Effector CD8-positive, alpha-beta T cell (primary cell): ENCODE measurements at regions not wholly inside any gene's neighbourhood (a gene's known extent, or its start where the extent isn't known, plus 50 kb on each side); places are given as distances from the start of the nearest gene placed in this dataset.
"Not testable (repeated sequence)": the region's sequence is repeated elsewhere in the genome, so short reads cannot be mapped to it uniquely, and the experiment has no call there.

Experiments used
- DNase-seq: peaks from one replicate; lab custom pipeline; 2025; lab: John Stamatoyannopoulos, UW

- no peak for DNase-seq
Observed at GRCh38 chr18:30929718-30930117, 112.8 kb downstream of the DSC3 start.

DNA sequence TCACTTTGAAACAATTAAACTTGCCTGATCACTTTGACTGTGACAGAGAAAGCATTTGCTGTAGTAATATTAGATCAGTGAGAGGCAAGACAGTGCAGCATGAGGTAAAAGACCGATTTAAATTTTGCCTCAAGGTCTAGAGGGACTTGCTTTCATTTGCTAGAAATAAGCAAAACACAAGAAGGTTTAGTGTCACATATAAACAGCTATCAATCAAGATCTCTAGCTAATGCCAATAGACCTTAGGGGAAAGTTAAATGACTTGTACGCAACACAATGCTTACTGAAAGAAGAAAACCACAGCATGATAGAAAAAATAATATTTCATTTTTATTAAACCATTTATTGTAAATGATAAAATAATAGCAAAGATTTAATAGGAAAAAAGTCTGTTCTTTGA is 113.5 kb downstream of the DSC3 start:
- DNase-seq: no peak

DNA sequence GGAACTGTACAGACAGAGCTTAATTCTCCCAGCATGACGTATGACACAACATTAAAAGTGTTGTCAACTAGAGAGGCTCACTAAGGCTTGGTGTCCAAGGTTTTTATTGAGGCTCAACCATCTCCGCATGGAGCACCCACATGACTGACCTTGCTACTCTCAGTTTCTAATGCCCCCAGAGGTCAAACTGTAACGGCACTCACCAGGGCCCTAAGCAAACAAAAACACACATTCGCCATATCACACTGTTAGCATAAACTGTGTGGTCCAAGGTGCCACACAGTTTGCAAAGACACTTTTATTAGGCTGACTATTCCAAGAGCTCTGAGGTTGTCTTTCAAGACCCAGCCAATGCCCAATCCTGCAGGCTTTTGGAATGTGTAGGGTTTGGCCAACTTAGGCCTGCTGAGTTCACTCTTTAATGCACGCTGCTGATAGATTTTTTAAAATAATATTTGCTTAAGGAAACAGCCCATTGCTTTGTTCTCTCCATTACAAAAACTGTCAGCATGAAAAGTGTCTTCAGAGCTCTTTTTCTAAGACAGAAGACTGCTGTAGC is 114.9 kb downstream of the DSC3 start:
- DNase-seq: no peak

GRCh38 chr18:30927042-30927441 is 115.5 kb downstream of the DSC3 start:
- no peak for DNase-seq

DNA sequence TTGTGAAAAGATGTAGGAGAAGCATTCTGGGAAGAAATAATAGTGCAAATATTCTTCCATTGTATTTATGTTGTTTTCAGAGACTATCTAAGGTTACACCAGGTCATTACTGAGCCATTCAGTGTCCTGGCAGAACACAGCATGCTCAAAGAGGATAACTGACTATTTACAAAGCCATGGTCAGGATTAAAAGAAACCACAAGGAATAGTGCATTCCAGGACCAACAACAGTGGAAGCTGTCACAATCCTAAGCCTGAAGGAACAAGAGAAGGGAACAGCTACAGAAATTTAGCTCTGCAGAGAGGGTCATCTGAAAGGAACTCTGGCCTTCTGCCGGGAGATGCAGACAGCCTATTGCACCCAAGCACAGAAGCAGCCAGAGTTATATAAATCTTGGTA is 116.7 kb downstream of the DSC3 start:
- DNase-seq: no peak

DNA sequence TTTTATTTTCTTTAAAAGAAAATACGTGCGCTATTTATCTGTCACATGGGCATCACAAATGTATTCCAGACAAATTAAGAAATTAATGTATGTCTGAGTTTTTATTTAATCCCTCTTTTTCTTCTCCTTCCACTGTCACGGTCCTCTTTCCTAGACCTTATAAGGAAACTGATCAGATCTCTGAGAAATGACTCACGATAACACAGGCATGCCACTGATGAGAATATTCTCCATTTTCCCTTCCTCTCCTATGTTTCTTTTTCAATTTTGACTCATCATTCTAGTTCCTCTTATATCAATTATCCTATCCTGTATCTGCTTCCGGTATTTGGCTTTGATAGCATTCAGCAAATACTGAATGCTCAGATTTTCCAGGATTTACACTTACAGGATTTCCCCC is 121.8 kb downstream of the DSC3 start:
- no peak for DNase-seq

DNA sequence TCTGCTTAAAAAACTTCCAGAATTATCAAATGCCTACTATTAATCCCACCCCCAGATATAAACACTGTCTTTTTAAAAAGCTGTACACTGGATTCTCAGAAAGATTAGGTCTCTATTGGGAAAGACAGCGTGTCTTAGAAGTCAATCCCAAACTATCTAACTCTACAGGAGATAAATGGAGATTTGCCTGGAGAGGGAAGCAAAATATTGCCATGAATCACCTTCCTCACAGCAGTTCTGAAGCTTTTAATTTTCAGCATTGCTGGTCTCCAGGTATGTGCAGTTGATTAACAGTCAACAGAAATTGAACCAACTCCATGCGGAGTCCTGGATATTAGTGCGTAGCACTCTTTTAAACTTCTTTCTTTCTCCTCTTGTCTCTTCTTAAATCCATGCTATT is 122.2 kb downstream of the DSC3 start:
- DNase-seq: no peak

DNA sequence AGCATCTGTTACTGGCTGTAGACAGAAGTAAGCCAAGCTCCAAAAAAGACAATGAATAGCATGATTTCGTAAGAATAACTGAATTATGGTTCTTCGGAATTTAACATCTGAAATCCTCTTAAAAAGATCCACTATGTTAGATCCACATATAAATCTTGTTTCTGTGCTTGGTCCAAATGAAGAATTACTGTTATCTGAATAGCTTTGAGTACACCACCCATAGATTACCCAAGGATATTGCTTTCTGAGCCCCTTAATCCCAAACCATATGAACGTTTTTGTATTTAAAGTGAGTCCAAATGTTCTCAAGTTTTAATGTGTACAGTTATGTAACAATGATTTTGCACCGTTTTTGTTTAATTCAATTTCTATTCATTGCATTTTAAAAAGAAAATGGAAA is 124.9 kb downstream of the DSC3 start:
- DNase-seq: no peak

DNA sequence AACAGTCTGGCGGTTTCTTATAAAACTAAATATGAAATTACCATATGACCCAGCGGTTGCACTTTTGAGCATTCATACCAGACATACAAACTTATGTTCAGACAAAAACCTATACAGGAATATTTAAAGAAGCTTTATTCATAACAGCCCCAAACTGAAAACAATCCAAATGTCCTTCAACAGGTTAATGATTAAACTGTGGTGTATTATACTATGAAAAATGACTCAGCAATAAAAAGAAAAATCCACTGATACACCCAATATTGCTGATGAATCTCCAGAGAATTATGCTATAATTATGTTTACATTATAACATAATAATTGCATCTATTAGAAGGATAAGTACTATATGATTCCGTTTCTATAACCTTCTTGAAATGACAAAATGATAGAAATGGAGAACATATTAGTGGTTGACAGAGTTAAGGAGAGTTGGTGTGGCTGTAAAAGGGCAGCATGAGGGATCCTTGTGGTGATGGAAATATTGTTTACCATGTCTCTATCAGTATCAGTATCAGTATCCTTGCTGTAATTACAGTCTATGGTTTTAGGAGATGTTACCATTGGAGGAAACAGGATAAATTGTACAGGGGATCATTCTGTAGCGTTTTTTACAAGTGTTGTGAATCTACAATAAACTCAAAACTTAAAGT is 127.1 kb downstream of the DSC3 start:
- no peak for DNase-seq

- no peak for DNase-seq
Observed at GRCh38 chr18:30908381-30908780, 134.2 kb downstream of the DSC3 start.

GRCh38 chr18:30903566-30903965 is 139.0 kb downstream of the DSC3 start:
- DNase-seq: no peak

GRCh38 chr18:30889519-30890301 is 152.8 kb downstream of the DSC3 start:
- DNase-seq: no peak

DNA sequence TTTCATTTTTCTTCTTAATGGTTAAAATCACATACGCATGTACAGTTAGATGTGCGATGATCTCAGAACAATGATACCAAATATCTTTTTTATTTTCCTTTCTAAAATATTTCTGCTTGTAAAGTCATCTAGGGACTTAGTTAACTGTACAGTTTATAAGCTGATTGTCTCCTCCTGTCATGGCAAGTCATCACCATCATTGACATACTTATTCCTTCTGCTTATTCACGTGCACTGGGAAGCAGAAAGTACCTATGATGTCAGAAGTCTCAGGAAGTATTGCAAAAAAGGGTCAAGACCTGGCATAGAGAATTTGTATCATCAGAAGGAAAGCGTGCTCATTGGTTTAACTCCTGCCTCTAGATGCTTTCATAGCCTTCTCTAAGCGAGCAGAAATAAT is 154.2 kb downstream of the DSC3 start:
- DNase-seq: no peak

- DNase-seq: no peak
Observed at GRCh38 chr18:30886998-30887397, 155.5 kb downstream of the DSC3 start.

- no peak for DNase-seq
Observed at GRCh38 chr18:30870466-30870865, 172.1 kb downstream of the DSC3 start.

GRCh38 chr18:30862900-30863299 is 179.6 kb downstream of the DSC3 start:
- no peak for DNase-seq

- DNase-seq: no peak
Observed at GRCh38 chr18:30860741-30861140, 181.8 kb downstream of the DSC3 start.

DNA sequence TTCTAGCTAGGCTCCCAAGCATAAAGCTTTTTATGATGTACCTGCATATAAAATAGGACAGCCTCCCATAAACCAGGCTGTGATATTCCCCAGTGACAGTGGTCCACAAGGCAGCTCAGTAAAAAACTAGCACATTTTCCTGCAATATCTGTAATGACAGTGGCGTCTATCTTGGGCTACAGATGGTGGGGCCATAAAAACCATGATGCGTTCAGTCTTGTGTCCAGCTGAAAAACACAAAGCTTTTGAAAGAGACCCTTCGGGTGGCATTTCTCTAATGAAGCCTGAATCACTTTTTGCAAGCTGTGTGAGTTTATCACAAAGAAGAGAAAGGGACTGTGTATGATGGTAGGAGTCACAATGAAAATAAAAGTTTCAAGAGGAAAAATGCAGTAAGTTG is 183.5 kb downstream of the DSC3 start:
- no peak for DNase-seq

DNA sequence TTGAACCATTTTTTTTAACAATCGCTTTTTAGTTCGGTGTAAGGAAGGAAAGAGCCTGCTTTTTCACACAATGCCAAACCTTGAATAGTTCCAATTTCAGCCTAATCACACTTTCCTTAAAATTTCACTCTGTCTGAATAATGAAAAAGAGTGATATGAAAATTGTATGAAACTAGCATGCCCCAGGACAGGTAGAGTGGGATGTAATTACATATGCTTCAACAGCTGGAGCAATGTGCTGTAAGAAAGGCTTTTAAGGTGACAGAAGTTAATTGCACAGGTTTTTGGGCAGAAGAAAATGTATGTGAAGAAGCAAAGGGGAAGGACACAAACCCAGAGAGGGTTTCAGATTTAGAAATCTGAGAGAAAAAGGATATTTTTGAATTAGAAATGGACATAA is 184.0 kb downstream of the DSC3 start:
- DNase-seq: no peak

- no peak for DNase-seq
Observed at GRCh38 chr18:30855762-30856161, 186.8 kb downstream of the DSC3 start.

DNA sequence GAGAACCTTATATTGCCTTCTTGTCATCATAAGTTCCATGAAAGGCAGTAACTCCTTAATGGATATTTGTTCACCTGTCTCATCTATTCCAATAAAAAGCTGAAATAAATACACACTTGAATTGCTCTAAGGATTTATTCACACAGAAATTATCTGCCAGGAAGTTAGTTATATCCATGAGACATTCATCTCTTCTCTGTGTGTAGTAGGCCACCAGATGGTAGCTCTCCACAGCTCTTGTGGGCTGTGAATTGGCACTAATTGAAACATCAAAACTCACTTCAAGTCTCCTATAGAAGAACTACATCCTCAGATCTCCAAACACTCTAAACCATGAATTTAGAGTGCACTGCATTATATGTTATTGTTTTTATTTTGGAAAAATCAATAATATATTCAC is 189.6 kb downstream of the DSC3 start:
- no peak for DNase-seq

- no peak for DNase-seq
Observed at GRCh38 chr18:30852541-30852940, 190.0 kb downstream of the DSC3 start.

DNA sequence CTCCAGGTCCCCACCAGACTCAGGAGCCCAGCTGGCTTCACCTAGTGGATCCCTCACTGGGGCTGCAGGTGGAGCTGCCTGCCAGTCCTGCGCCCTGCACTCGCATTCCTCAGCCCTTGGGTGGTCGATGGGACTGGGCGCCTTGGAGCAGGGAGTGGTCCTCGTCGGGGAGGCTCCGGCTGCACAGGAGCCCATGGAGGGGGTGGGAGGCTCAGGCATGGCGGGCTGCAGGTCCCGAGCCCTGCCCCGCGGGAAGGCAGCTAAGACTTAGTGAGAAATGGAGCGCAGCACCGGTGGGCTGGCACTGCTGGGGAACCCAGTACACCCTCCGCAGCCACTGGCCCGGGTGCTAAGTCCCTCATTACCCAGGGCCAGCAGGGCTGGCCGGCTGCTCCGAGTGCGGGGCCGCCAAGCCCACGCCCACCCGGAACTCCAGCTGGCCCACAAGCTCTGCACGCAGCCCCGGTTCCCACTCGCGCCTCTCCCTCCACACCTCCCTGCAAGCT is 203.4 kb downstream of the DSC3 start:
- DNase-seq: not testable (repeated sequence)
